GM12892 (cell line): ENCODE measurements at regions not wholly inside any gene's neighbourhood (a gene's known extent, or its start where the extent isn't known, plus 50 kb on each side); places are given as distances from the start of the nearest gene placed in this dataset.

Experiments
- POLR2A ChIP-seq: IDR thresholded peaks from 2 replicates; pipeline ENCODE4 v1.6.1; 2011; ENCODE audit warnings: low read depth, low read length, control low read depth
- POLR2AphosphoS5 ChIP-seq: IDR thresholded peaks from 2 replicates; pipeline ENCODE4 v1.6.1; 2011; ENCODE audit warnings: low read depth, low read length, control low read depth
- TAF1 ChIP-seq: IDR thresholded peaks from 2 replicates; pipeline ENCODE4 v1.6.1; 2011; ENCODE audit warnings: low read depth, mild to moderate bottlenecking, control low read depth, low read length, borderline replicate concordance

DNA sequence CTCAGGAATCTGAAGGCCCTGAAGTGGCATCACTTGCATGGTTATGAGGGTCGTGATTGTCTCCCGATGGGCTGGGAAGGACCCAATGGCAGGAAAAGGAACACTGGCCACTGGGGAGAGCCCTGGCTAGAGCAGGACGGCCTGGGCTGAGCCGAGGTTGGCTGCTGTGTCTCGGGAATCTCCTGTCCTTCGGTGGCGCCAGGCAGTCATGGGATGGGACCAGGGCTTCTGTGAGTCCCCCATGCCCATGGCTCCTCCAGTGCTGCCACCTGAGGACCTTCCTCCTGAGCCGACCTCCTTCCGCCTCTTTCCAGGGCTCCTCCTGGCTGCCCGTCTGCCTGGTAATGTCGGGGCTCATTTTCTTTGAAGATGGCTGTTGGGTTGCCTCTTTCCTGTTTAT, 1394.0 kb downstream of the BRD1 start:
- no peak for TF ChIP-seq POLR2A
- no peak for TF ChIP-seq POLR2AphosphoS5
- TF ChIP-seq TAF1, result no peak
